ENCODE measurements at regions not wholly inside any gene's neighbourhood (a gene's known extent, or its start where the extent isn't known, plus 50 kb on each side); places are given as distances from the start of the nearest gene placed in this dataset.

DNA sequence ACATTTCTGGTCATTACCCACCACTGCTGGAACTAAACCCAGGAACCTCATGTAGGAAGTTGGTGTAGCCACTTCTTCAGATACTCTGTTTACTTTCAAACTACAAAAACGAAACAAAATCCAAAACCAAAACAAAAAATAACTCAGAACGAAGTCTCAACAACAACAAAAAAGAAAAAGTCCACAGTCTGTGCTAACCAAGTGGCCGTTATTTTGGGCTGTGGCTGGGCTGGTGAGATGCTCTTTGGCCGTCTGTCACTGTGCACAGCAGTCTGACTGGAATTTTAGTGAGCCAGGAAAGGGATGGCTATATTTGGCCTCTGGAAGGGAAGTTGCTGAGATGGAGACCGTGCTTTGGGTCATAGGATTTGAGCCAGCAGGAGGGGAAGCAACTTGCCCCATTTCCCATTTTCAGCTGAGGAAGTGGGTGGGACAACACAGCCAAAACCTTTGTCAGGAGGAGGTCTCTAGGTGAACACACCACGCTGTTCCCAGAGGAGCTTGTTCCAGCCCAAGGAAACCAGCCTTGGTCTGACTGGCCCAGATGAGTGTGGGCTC is 334.1 kb downstream of the ZSWIM6 start:
- Histone ChIP-seq H3K4me1 (peaks cover 0 to 18% (median 11%) of the 10 kb centered on the region in 4 donors), H3K36me3 (no peaks in the 10 kb centered on the region), H3K27me3 (no peaks in the 10 kb centered on the region), H3K27ac (peak overlapping the region in 1 of 3 donors; percentile 22), H3K4me3 (no peak overlapping the region), H3K9me3 (no peaks in the 10 kb centered on the region)
- ATAC-seq (peak; percentile 44 to 55 (median 52)), DNase-seq (no peak)
- intact Hi-C loops (cut with DNase I), result no loop called here
- TF ChIP-seq POLR2A (IDR thresholded peaks at IDR 0.05) (no peak), CTCF (IDR thresholded peaks at IDR 0.05) (no peak)
- WGBS (ENCODE audit: insufficient coverage, low coverage, low lambda C conversion rate, missing lambda C conversion rate), result 42% methylated on average over 4 of the region's 6 CpGs

DNA sequence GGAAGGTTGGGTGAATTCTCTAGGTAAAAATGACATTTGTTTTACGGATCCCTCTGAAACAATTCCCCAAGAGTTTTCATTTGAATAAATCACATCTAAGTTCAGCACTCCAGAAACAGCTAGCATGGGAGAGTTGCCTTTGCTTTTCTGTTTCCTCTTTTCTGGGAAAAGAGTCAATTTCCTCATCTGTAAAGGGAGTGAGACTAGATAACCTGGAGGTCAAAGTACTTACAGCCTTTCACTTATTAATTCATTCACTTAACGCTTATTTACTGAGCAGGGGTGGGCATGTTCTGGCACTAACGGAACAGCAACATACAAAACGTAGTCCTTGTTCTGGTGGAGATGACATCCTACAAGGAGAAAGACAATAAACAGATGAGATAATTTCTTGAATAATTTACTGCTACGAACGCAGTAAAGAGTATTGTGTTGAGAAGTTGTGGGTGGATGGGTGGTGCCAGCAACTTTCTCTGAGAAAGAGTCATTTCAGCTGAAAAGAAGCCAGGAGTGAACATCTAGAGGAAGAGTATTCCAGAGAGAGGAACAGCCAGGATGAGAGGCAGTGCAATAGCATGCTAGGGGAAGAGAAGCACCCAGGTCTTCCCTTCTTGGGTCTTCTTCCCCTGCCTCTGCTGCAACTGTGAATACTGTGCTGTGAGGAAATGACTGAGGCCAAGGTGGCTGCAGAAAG is 335.6 kb downstream of the ZSWIM6 start:
- H3K36me3 ChIP-seq, result no peaks in the 10 kb centered on the region
- intact Hi-C loops (cut with DNase I), result no loop called here
- H3K27me3 ChIP-seq, result no peaks in the 10 kb centered on the region
- TF ChIP-seq CTCF (IDR thresholded peaks at IDR 0.05) (no peak), POLR2A (IDR thresholded peaks at IDR 0.05) (no peak)
- peak overlapping the region in 2 of 3 donors; percentile 31 to 36 for H3K27ac ChIP-seq
- H3K9me3 ChIP-seq, result no peaks in the 10 kb centered on the region
- WGBS (ENCODE audit: insufficient coverage, low coverage, low lambda C conversion rate, missing lambda C conversion rate), result 9% methylated on average over 6 of the region's 6 CpGs
- DNase-seq (no peak), ATAC-seq (peak; percentile 80 to 87 (median 83))
- no peak overlapping the region for H3K4me3 ChIP-seq
- peaks cover 0 to 18% (median 11%) of the 10 kb centered on the region in 4 donors for H3K4me1 ChIP-seq

- intact Hi-C loops (cut with DNase I), result no loop called here
- ATAC-seq, result no peak
Observed at GRCh38 chr5:61669531-61669930, 337.5 kb downstream of the ZSWIM6 start.

DNA sequence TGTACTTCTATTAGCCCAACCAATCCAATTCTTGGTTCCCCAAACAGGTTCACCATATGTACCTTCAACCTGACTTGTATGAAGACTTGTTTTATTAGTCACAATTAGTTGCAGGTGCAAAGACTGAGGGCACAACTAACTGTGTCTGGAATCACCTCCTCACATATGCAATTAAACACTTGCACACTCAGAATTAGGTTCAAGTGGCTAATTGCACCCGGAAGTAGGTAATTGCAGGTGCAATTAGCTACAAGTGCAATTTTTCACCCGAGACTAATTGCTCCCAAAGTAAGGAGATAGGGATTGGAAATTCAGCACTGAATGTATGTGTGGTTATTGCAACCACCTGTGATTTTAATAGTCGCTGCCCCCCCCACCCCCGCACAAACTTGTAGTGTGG is 338.9 kb downstream of the ZSWIM6 start:
- 76% methylated on average over 3 of the region's 4 CpGs for WGBS (ENCODE audit: insufficient coverage, low coverage, low lambda C conversion rate, missing lambda C conversion rate)
- Histone ChIP-seq H3K9me3 (no peaks in the 10 kb centered on the region), H3K36me3 (no peaks in the 10 kb centered on the region), H3K4me1 (peaks cover 0 to 18% (median 11%) of the 10 kb centered on the region in 4 donors), H3K27me3 (no peaks in the 10 kb centered on the region), H3K4me3 (no peak overlapping the region), H3K27ac (no peak overlapping the region)
- TF ChIP-seq CTCF (IDR thresholded peaks at IDR 0.05), result no peak
- TF ChIP-seq POLR2A (IDR thresholded peaks at IDR 0.05), result no peak
- intact Hi-C loops (cut with DNase I), result no loop called here
- DNase-seq (no peak), ATAC-seq (no peak)

More at GRCh38 chr5:61669531-61669930, 337.5 kb downstream of the ZSWIM6 start:
- H3K9me3 ChIP-seq, result no peaks in the 10 kb centered on the region
- H3K4me3 ChIP-seq, result no peak overlapping the region
- no peaks in the 10 kb centered on the region for H3K36me3 ChIP-seq
- TF ChIP-seq POLR2A (IDR thresholded peaks at IDR 0.05), result no peak
- TF ChIP-seq CTCF (IDR thresholded peaks at IDR 0.05), result no peak
- no peaks in the 10 kb centered on the region for H3K27me3 ChIP-seq
- no peak for DNase-seq
- 67% methylated on average over 3 of the region's 3 CpGs for WGBS (ENCODE audit: insufficient coverage, low coverage, low lambda C conversion rate, missing lambda C conversion rate)
- H3K4me1 ChIP-seq, result peaks cover 0 to 18% (median 11%) of the 10 kb centered on the region in 4 donors
- H3K27ac ChIP-seq, result no peak overlapping the region
